Stomach (tissue), 4 donors: ENCODE measurements at regions not wholly inside any gene's neighbourhood (a gene's known extent, or its start where the extent isn't known, plus 50 kb on each side); places are given as distances from the start of the nearest gene placed in this dataset.

Experiments
- EP300 ChIP-seq: sonication (generic); formaldehyde crosslinking; IDR thresholded peaks from one replicate; pipeline ENCODE4 v1.6.1; 2017; ENCODE audit warnings: antibody characterized with exemption
- POLR2A ChIP-seq, 4 donors: fragments of 450-650 bp; IDR thresholded peaks; one replicate each; pipeline ENCODE4 v1.6.1; 2016; ENCODE audit warnings: antibody characterized with exemption in 4 of 4, control low read depth in 2 of 4, mild to moderate bottlenecking in 1 of 4, moderate library complexity in 1 of 4
- TF ChIP-seq, protein P1 (sequence below), 7 experiments: fragments of 450-650 bp in 4 of 7; fragments of 200-600 bp in 3 of 7; sonication (generic) in 3 of 7; IDR thresholded peaks; one replicate each; pipeline ENCODE4 v1.5.1; 2016 to 2019; ENCODE audit warnings: antibody characterized with exemption in 7 of 7, control low read depth in 2 of 7, mild to moderate bottlenecking in 1 of 7

GRCh38 chr5:64074533-64074932 is 91.1 kb upstream of the RNF180 start:
- TF ChIP-seq, protein P1, sequence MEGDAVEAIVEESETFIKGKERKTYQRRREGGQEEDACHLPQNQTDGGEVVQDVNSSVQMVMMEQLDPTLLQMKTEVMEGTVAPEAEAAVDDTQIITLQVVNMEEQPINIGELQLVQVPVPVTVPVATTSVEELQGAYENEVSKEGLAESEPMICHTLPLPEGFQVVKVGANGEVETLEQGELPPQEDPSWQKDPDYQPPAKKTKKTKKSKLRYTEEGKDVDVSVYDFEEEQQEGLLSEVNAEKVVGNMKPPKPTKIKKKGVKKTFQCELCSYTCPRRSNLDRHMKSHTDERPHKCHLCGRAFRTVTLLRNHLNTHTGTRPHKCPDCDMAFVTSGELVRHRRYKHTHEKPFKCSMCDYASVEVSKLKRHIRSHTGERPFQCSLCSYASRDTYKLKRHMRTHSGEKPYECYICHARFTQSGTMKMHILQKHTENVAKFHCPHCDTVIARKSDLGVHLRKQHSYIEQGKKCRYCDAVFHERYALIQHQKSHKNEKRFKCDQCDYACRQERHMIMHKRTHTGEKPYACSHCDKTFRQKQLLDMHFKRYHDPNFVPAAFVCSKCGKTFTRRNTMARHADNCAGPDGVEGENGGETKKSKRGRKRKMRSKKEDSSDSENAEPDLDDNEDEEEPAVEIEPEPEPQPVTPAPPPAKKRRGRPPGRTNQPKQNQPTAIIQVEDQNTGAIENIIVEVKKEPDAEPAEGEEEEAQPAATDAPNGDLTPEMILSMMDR (IDR thresholded peaks at IDR 0.05): peak in 4 of 7 experiments; percentile 13 to 33 (median 23)
- TF ChIP-seq EP300 (no peak), POLR2A (IDR thresholded peaks at IDR 0.05) (no peak)
